GM06990 (cell line): ENCODE measurements at regions not wholly inside any gene's neighbourhood (a gene's known extent, or its start where the extent isn't known, plus 50 kb on each side); places are given as distances from the start of the nearest gene placed in this dataset.

Source experiments
- DNase-seq: peaks from one replicate; pipeline ENCODE4 v3.0.0-alpha.2; 2011; ENCODE audit not compliant: insufficient read length; ENCODE audit errors: extremely low read depth
- H3K27me3 ChIP-seq: replicated peaks from 2 replicates; pipeline ENCODE4 v1.6.0; 2011; ENCODE audit warnings: low read length; ENCODE audit not compliant: control insufficient read depth, insufficient read depth
- H3K36me3 ChIP-seq: 2 replicates; pipeline ENCODE4 v1.5.1; 2011; ENCODE audit warnings: low read length; ENCODE audit not compliant: control insufficient read depth, insufficient read depth
- H3K4me3 ChIP-seq: replicated peaks from 2 replicates; pipeline ENCODE4 v1.5.1; 2011; ENCODE audit warnings: low read depth, mild to moderate bottlenecking, control low read depth, low read length
- CTCF ChIP-seq: IDR thresholded peaks from 2 replicates; pipeline ENCODE4 v1.5.1; 2011; ENCODE audit warnings: low read length, control low read depth, mild to moderate bottlenecking, inconsistent platforms; ENCODE audit not compliant: insufficient read depth, poor library complexity, severe bottlenecking

- no peaks in the 10 kb centered on the region for H3K36me3 ChIP-seq
- DNase-seq: no peak
- no peak for TF ChIP-seq CTCF
- H3K4me3 ChIP-seq: no peak overlapping the region
- no peaks in the 10 kb centered on the region for H3K27me3 ChIP-seq
Measured at GRCh38 chr1:177755851-177756560, 213.9 kb downstream of the SEC16B start.

- no peaks in the 10 kb centered on the region for H3K36me3 ChIP-seq
- no peaks in the 10 kb centered on the region for H3K27me3 ChIP-seq
- H3K4me3 ChIP-seq: no peak overlapping the region
- TF ChIP-seq CTCF: no peak
- DNase-seq: no peak
Measured at GRCh38 chr1:177754603-177755002, 215.3 kb downstream of the SEC16B start.

- Histone ChIP-seq H3K27me3 (no peaks in the 10 kb centered on the region), H3K36me3 (no peaks in the 10 kb centered on the region), H3K4me3 (no peak overlapping the region)
- DNase-seq: no peak
- TF ChIP-seq CTCF: no peak
Measured at GRCh38 chr1:177753655-177754054, 216.2 kb downstream of the SEC16B start.

GRCh38 chr1:177748080-177748801 is 221.6 kb downstream of the SEC16B start:
- Histone ChIP-seq H3K27me3 (no peaks in the 10 kb centered on the region), H3K36me3 (no peaks in the 10 kb centered on the region), H3K4me3 (no peak overlapping the region)
- DNase-seq: no peak
- no peak for TF ChIP-seq CTCF

- Histone ChIP-seq H3K4me3 (no peak overlapping the region), H3K27me3 (no peaks in the 10 kb centered on the region)
- TF ChIP-seq CTCF: no peak
Measured at GRCh38 chr1:177746155-177746554, 223.7 kb downstream of the SEC16B start.

More at GRCh38 chr1:177746155-177746554, 223.7 kb downstream of the SEC16B start:
- no peaks in the 10 kb centered on the region for H3K36me3 ChIP-seq
- DNase-seq: no peak
